H9 (cell line): ENCODE measurements at regions not wholly inside any gene's neighbourhood (a gene's known extent, or its start where the extent isn't known, plus 50 kb on each side); places are given as distances from the start of the nearest gene placed in this dataset.

Experiments used
- DNase-seq: peaks from one replicate; pipeline ENCODE4 v3.0.0-alpha.2; 2017
- H2AFZ ChIP-seq: one replicate; pipeline ENCODE4 v1.6.1; 2013; ENCODE audit warnings: mild to moderate bottlenecking, low read length, control low read depth, moderate library complexity
- H2AK5ac ChIP-seq: 2 replicates; pipeline ENCODE4 v1.6.1; 2013; ENCODE audit warnings: low read length, control low read depth, mixed read lengths; ENCODE audit not compliant: insufficient read length
- H2BK120ac ChIP-seq: one replicate; pipeline ENCODE4 v1.6.1; 2013; ENCODE audit warnings: low read depth, mild to moderate bottlenecking, low read length, control low read depth, inconsistent platforms; ENCODE audit not compliant: poor library complexity, severe bottlenecking
- H2BK12ac ChIP-seq: 2 replicates; pipeline ENCODE4 v1.6.1; 2013; ENCODE audit warnings: low read length, control low read depth, mixed read lengths, low read depth; ENCODE audit not compliant: insufficient read length
- H2BK15ac ChIP-seq: 2 replicates; pipeline ENCODE4 v1.6.1; 2013; ENCODE audit warnings: low read depth, low read length, control low read depth
- H2BK20ac ChIP-seq: one replicate; pipeline ENCODE4 v1.6.1; 2013; ENCODE audit warnings: low read depth, mild to moderate bottlenecking, low read length, control low read depth, inconsistent platforms; ENCODE audit not compliant: poor library complexity, severe bottlenecking
- H2BK5ac ChIP-seq: 2 replicates; pipeline ENCODE4 v1.6.1; 2013; ENCODE audit warnings: low read length, control low read depth, mixed read lengths; ENCODE audit not compliant: insufficient read length
- H3K14ac ChIP-seq: 2 replicates; pipeline ENCODE4 v1.6.1; 2013; ENCODE audit warnings: low read length, control low read depth; ENCODE audit not compliant: insufficient read depth
- H3K18ac ChIP-seq: 2 replicates; pipeline ENCODE4 v1.6.1; 2013; ENCODE audit warnings: low read depth, mild to moderate bottlenecking, mixed read lengths, low read length, control low read depth; ENCODE audit not compliant: insufficient read length
- H3K23ac ChIP-seq: 2 replicates; pipeline ENCODE4 v1.6.1; 2013; ENCODE audit warnings: low read length, control low read depth, mixed read lengths, low read depth; ENCODE audit not compliant: insufficient read length
- H3K23me2 ChIP-seq: 2 replicates; pipeline ENCODE4 v1.6.1; 2013; ENCODE audit warnings: low read depth, mild to moderate bottlenecking, mixed read lengths, low read length, control low read depth; ENCODE audit not compliant: insufficient read length, poor library complexity, severe bottlenecking
- H3K27ac ChIP-seq: 2 replicates; pipeline ENCODE4 v1.5.1; 2013; ENCODE audit warnings: low read length, control low read depth, mixed read lengths, low read depth; ENCODE audit not compliant: insufficient read length
- H3K27me3 ChIP-seq: 2 replicates; pipeline ENCODE4 v1.6.1; 2013; ENCODE audit warnings: low read length, control low read depth, inconsistent platforms; ENCODE audit not compliant: insufficient read depth
- H3K4ac ChIP-seq: 2 replicates; pipeline ENCODE4 v1.6.1; 2013; ENCODE audit warnings: low read depth, mild to moderate bottlenecking, control low read depth, inconsistent platforms, low read length, moderate library complexity
- H3K4me1 ChIP-seq: 2 replicates; pipeline ENCODE4 v1.6.1; 2013; ENCODE audit warnings: low read length, control low read depth, inconsistent platforms; ENCODE audit not compliant: insufficient read depth
- H3K4me2 ChIP-seq: 2 replicates; pipeline ENCODE4 v1.6.1; 2013; ENCODE audit warnings: low read length, control low read depth, mixed read lengths; ENCODE audit not compliant: insufficient read length, insufficient read depth
- H3K56ac ChIP-seq: 2 replicates; pipeline ENCODE4 v1.6.1; 2013; ENCODE audit warnings: low read depth, mild to moderate bottlenecking, mixed read lengths, low read length, control low read depth; ENCODE audit not compliant: insufficient read length
- H3K79me1 ChIP-seq: 2 replicates; pipeline ENCODE4 v1.6.1; 2013; ENCODE audit warnings: low read depth, mild to moderate bottlenecking, moderate library complexity, low read length, control low read depth, inconsistent platforms; ENCODE audit not compliant: insufficient read depth, poor library complexity, severe bottlenecking
- H3K79me2 ChIP-seq: 2 replicates; pipeline ENCODE4 v1.6.1; 2013; ENCODE audit warnings: low read length, control low read depth, inconsistent platforms; ENCODE audit not compliant: insufficient read depth
- H3K9ac ChIP-seq: 2 replicates; pipeline ENCODE4 v1.6.1; 2013; ENCODE audit warnings: low read length, control low read depth, mixed read lengths; ENCODE audit not compliant: insufficient read length; ENCODE audit errors: extremely low read depth
- H3K9me3 ChIP-seq: one replicate; pipeline ENCODE4 v1.6.1; 2013; ENCODE audit warnings: low read depth, low read length, inconsistent platforms; ENCODE audit not compliant: control insufficient read depth
- H3T11ph ChIP-seq: one replicate; pipeline ENCODE4 v1.6.1; 2013; ENCODE audit warnings: mild to moderate bottlenecking, low read length, control low read depth, inconsistent platforms
- H4K20me1 ChIP-seq: one replicate; pipeline ENCODE4 v1.6.1; 2013; ENCODE audit not compliant: control insufficient read depth, insufficient read length, insufficient read depth
- H4K5ac ChIP-seq: 2 replicates; pipeline ENCODE4 v1.6.1; 2013; ENCODE audit warnings: low read depth, mild to moderate bottlenecking, mixed read lengths, low read length, control low read depth; ENCODE audit not compliant: insufficient read length
- H4K8ac ChIP-seq: replicated peaks from 2 replicates; pipeline ENCODE4 v1.6.1; 2013; ENCODE audit warnings: low read length, control low read depth, mixed read lengths, low read depth; ENCODE audit not compliant: insufficient read length
- H4K91ac ChIP-seq: 2 replicates; pipeline ENCODE4 v1.6.1; 2013; ENCODE audit warnings: low read depth, mild to moderate bottlenecking, moderate library complexity, mixed read lengths, low read length, control low read depth; ENCODE audit not compliant: insufficient read length
- H3K27ac Mint-ChIP-seq, 3 experiments: 2 replicates in 2 of 3; 3 replicates in 1 of 3; pipeline ENCODE4 v1.8.0; 2020 to 2021; ENCODE audit warnings: mixed read lengths in 3 of 3, mild to moderate bottlenecking in 1 of 3, moderate library complexity in 1 of 3
- H3K27me3 Mint-ChIP-seq: 2 replicates; pipeline ENCODE4 v1.8.0; 2021; ENCODE audit warnings: low read depth, mild to moderate bottlenecking, moderate library complexity, mixed read lengths
- H3K36me3 Mint-ChIP-seq, 3 experiments: 2 replicates in 2 of 3; 3 replicates in 1 of 3; pipeline ENCODE4 v1.8.0; 2020 to 2021; ENCODE audit warnings: low read depth in 3 of 3, mixed read lengths in 3 of 3; ENCODE audit not compliant: insufficient read depth in 1 of 3
- H3K4me1 Mint-ChIP-seq, 2 experiments: 2 replicates each; pipeline ENCODE4 v1.8.0; 2020; ENCODE audit warnings: mixed read lengths in 2 of 2
- H3K4me3 Mint-ChIP-seq, 2 experiments: 2 replicates in 1 of 2; 3 replicates in 1 of 2; pipeline ENCODE4 v1.8.0; 2020 to 2021; ENCODE audit warnings: mild to moderate bottlenecking in 2 of 2, mixed read lengths in 2 of 2, moderate library complexity in 1 of 2
- H3K9me3 Mint-ChIP-seq, 2 experiments: 2 replicates in 1 of 2; 3 replicates in 1 of 2; pipeline ENCODE4 v1.8.0; 2020; ENCODE audit warnings: mild to moderate bottlenecking in 2 of 2, mixed read lengths in 2 of 2, moderate library complexity in 1 of 2
- CTCF ChIP-seq: fragments of 200-600 bp; sonication (generic); conservative IDR thresholded peaks from 3 replicates; pipeline ENCODE4 v1.8.0; 2021; ENCODE audit warnings: antibody characterized with exemption, mild to moderate bottlenecking
- WGBS: extraction: QIAGEN DNeasy Blood & Tissue Kit; methylation state at CpG from one replicate; pipeline ENCODE4 v1.1.7; 2013; ENCODE audit warnings: missing lambda C conversion rate, low lambda C conversion rate, mixed read lengths; ENCODE audit not compliant: insufficient read length; ENCODE audit errors: extremely low coverage; 5-methylcytosine and 5-hydroxymethylcytosine counted together

DNA sequence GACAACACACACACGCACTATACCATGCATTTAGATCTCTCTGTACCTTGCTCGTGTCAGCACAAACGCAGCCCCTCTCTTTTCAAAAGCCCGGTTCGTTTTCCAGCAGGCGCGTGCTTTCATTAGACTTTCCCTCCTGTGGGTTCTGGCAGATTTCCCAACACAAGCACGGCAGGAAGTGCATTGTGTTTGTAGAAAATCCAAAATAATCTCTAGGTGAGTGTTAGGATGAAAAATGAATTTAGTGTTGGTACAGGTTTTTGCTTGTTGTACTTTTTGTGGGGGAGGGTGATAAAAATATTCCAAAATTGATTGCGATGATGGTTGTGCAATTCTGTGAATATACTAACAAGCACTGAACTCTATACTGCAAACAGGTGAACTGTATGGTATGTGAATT lies 54.1 kb upstream of the POFUT2 start:
- peaks cover 17% of the 10 kb centered on the region for H3K27me3 Mint-ChIP-seq

More for the DNA sequence above, 54.1 kb upstream of the POFUT2 start:
- Histone ChIP-seq H4K5ac (no peak overlapping the region), H3K79me1 (no peaks in the 10 kb centered on the region), H3K27me3 (no peaks in the 10 kb centered on the region), H4K20me1 (no peaks in the 10 kb centered on the region), H2BK5ac (no peak overlapping the region), H3K18ac (no peak overlapping the region), H3K23ac (no peak overlapping the region), H2BK12ac (no peak overlapping the region), H4K8ac (no peak overlapping the region), H2BK20ac (no peak overlapping the region), H3K56ac (no peak overlapping the region), H3K27ac (no peak overlapping the region), H2AFZ (no peak overlapping the region), H3K4ac (no peak overlapping the region), H3K9me3 (no peaks in the 10 kb centered on the region), H3K4me2 (no peak overlapping the region), H3K4me1 (no peaks in the 10 kb centered on the region), H3K79me2 (no peaks in the 10 kb centered on the region), H2BK120ac (no peak overlapping the region), H3K9ac (no peak overlapping the region), H3K23me2 (no peaks in the 10 kb centered on the region), H2BK15ac (no peak overlapping the region), H3T11ph (no peak overlapping the region), H4K91ac (no peak overlapping the region), H2AK5ac (no peak overlapping the region), H3K14ac (no peak overlapping the region)
- WGBS, result 100% methylated on average over 1 of the region's 9 CpGs
- Mint-ChIP-seq H3K4me3 (no peak overlapping the region), H3K27ac (no peak overlapping the region), H3K36me3 (no peaks in the 10 kb centered on the region), H3K9me3 (peaks cover 5 to 13% of the 10 kb centered on the region in 2 experiments), H3K4me1 (peaks cover 7% of the 10 kb centered on the region in 2 experiments)
- TF ChIP-seq CTCF, result no peak
- no peak for DNase-seq
